Psoas muscle (tissue), 7 donors: ENCODE measurements at regions not wholly inside any gene's neighbourhood (a gene's known extent, or its start where the extent isn't known, plus 50 kb on each side); places are given as distances from the start of the nearest gene placed in this dataset.

Experiments
- ATAC-seq, 4 donors: fragments of 200-7000 bp; cut with Tn5 transposase; one replicate each; pipeline ENCODE4 v1.9.1; 2020; ENCODE audit warnings: moderate library complexity in 3 of 4, mild to moderate bottlenecking in 2 of 4
- DNase-seq, 2 donors: peaks; one replicate each; pipeline ENCODE4 v3.0.0-alpha.2; 2020
- H3K27ac ChIP-seq: fragments of 200-600 bp; one replicate; pipeline ENCODE4 v1.8.0; 2022
- H3K27me3 ChIP-seq, 3 donors: fragments of 200-600 bp in 1 of 3; one replicate each; pipeline versions ENCODE4 v1.6.1 to v1.8.0; 2013 to 2022; ENCODE audit warnings: low read length in 2 of 3, mild to moderate bottlenecking in 2 of 3, moderate library complexity in 1 of 3; ENCODE audit not compliant: insufficient read depth in 3 of 3
- H3K36me3 ChIP-seq, 2 donors: fragments of 200-600 bp in 1 of 2; one replicate each; pipeline versions ENCODE4 v1.6.1 to v1.8.0; 2013 to 2022; ENCODE audit warnings: low read depth in 1 of 2, mild to moderate bottlenecking in 1 of 2, moderate library complexity in 1 of 2; ENCODE audit not compliant: insufficient read depth in 1 of 2
- H3K4me1 ChIP-seq: fragments of 200-600 bp; one replicate; pipeline ENCODE4 v1.8.0; 2022
- H3K4me3 ChIP-seq: fragments of 200-600 bp; one replicate; pipeline ENCODE4 v1.8.0; 2022; ENCODE audit warnings: mild to moderate bottlenecking
- H3K9me3 ChIP-seq: fragments of 200-600 bp; one replicate; pipeline ENCODE4 v1.8.0; 2022
- CTCF ChIP-seq: fragments of 200-600 bp; IDR thresholded peaks from one replicate; pipeline ENCODE4 v1.8.0; 2022; ENCODE audit warnings: antibody characterized with exemption
- WGBS, 3 donors: extraction: QIAGEN DNeasy Blood & Tissue Kit; methylation state at CpG; one replicate each; pipeline versions ENCODE4 v1.1.6 to v1.1.7; 2013; 5-methylcytosine and 5-hydroxymethylcytosine counted together
- intact Hi-C, 2 donors: fragments of 100-400 bp; cut with DNase I; formaldehyde crosslinking; loops; one replicate each; pipeline versions ENCODE4 v1.11.0 to v1.14.2; 2022
- donor health status: healthy with polysubstance abuse.
- donor health status: DM: no; HTN: no; CAD: no; lungs with moderate emphysema.
- donor health status: Bipolar disorder and iron deficiency.
- donor health status: healthy.
- donor health status: DM: yes; HTN: yes; CAD: no.
- donor health status: DM: no; HTN: no; CAD: no.
- donor health status: DM: yes; HTN: yes; CAD: no.

GRCh38 chr12:19842116-19842515 lies 402.8 kb downstream of the AEBP2 start:
- Histone ChIP-seq H3K36me3 (no peaks in the 10 kb centered on the region), H3K4me1 (no peaks in the 10 kb centered on the region), H3K4me3 (no peak overlapping the region), H3K27ac (no peak overlapping the region), H3K9me3 (no peaks in the 10 kb centered on the region), H3K27me3 (no peaks in the 10 kb centered on the region)
- intact Hi-C loops, result no loop called here
- WGBS, 3 donors, result 58 to 64% (median 59%) methylated on average over 3 of the region's 3 CpGs
- no peak for TF ChIP-seq CTCF
- ATAC-seq (no peak), DNase-seq (no peak)

- ATAC-seq (no peak), DNase-seq (no peak)
- WGBS, 3 donors, result 90 to 96% (median 94%) methylated on average over 1 of the region's 1 CpG
- TF ChIP-seq CTCF, result no peak
- H3K36me3 ChIP-seq, result no peaks in the 10 kb centered on the region
- no peaks in the 10 kb centered on the region for H3K27me3 ChIP-seq
- no peaks in the 10 kb centered on the region for H3K4me1 ChIP-seq
- no peak overlapping the region for H3K27ac ChIP-seq
- no peaks in the 10 kb centered on the region for H3K9me3 ChIP-seq
- no peak overlapping the region for H3K4me3 ChIP-seq
- intact Hi-C loops, result no loop called here
Measured at GRCh38 chr12:19844224-19844623, 404.9 kb downstream of the AEBP2 start.

GRCh38 chr12:19846574-19846973 lies 407.3 kb downstream of the AEBP2 start:
- H3K4me3 ChIP-seq, result no peak overlapping the region
- no peak overlapping the region for H3K27ac ChIP-seq
- 33 to 50% (median 34%) methylated on average over 3 of the region's 3 CpGs for WGBS, 3 donors
- intact Hi-C loops, result no loop called here
- DNase-seq (no peak), ATAC-seq (no peak)
- no peak for TF ChIP-seq CTCF
- peaks cover 4% of the 10 kb centered on the region for H3K9me3 ChIP-seq
- H3K36me3 ChIP-seq, result no peaks in the 10 kb centered on the region
- H3K27me3 ChIP-seq, result no peaks in the 10 kb centered on the region
- H3K4me1 ChIP-seq, result no peaks in the 10 kb centered on the region

GRCh38 chr12:19847294-19848059 lies 408.2 kb downstream of the AEBP2 start:
- no peaks in the 10 kb centered on the region for H3K36me3 ChIP-seq
- intact Hi-C loops, result no loop called here
- DNase-seq (no peak), ATAC-seq (no peak)
- peaks cover 4% of the 10 kb centered on the region for H3K9me3 ChIP-seq
- H3K4me1 ChIP-seq, result no peaks in the 10 kb centered on the region
- WGBS, 3 donors, result 26 to 33% (median 28%) methylated on average over 11 of the region's 11 CpGs
- no peak for TF ChIP-seq CTCF
- H3K4me3 ChIP-seq, result no peak overlapping the region
- H3K27me3 ChIP-seq, result no peaks in the 10 kb centered on the region
- H3K27ac ChIP-seq, result no peak overlapping the region

- no peak for DNase-seq
- Histone ChIP-seq H3K9me3 (peaks cover 4% of the 10 kb centered on the region), H3K27me3 (no peaks in the 10 kb centered on the region), H3K4me3 (no peak overlapping the region), H3K4me1 (no peaks in the 10 kb centered on the region), H3K36me3 (no peaks in the 10 kb centered on the region), H3K27ac (no peak overlapping the region)
- no peak for ATAC-seq
- intact Hi-C loops, result no loop called here
- TF ChIP-seq CTCF, result no peak
- 94 to 99% (median 95%) methylated on average over 2 of the region's 2 CpGs for WGBS, 3 donors
Measured at GRCh38 chr12:19848421-19848820, 409.1 kb downstream of the AEBP2 start.
